Neuronal stem cell (in vitro differentiated cells): ENCODE measurements at regions not wholly inside any gene's neighbourhood (a gene's known extent, or its start where the extent isn't known, plus 50 kb on each side); places are given as distances from the start of the nearest gene placed in this dataset.
"Not testable (repeated sequence)": the region's sequence is repeated elsewhere in the genome, so short reads cannot be mapped to it uniquely, and the experiment has no call there.

Source experiments
- DNase-seq: peaks from one replicate; pipeline ENCODE4 v3.0.0-alpha.2; 2013; ENCODE audit warnings: low spot score
- H2AFZ ChIP-seq: one replicate; pipeline ENCODE4 v1.6.1; 2013; ENCODE audit warnings: mild to moderate bottlenecking, low read length, inconsistent platforms
- H2AK5ac ChIP-seq: 2 replicates; pipeline ENCODE4 v1.6.1; 2013; ENCODE audit warnings: low read depth, mild to moderate bottlenecking, inconsistent platforms, low read length, moderate library complexity, mixed read lengths
- H2BK120ac ChIP-seq: 2 replicates; pipeline ENCODE4 v1.6.1; 2013; ENCODE audit warnings: low read depth, mild to moderate bottlenecking, inconsistent platforms, low read length, moderate library complexity, mixed read lengths
- H2BK12ac ChIP-seq: one replicate; pipeline ENCODE4 v1.6.1; 2013; ENCODE audit warnings: low read length, inconsistent platforms
- H2BK15ac ChIP-seq: 2 replicates; pipeline ENCODE4 v1.6.1; 2013; ENCODE audit warnings: mild to moderate bottlenecking, low read length, inconsistent platforms, mixed read lengths
- H2BK5ac ChIP-seq: one replicate; pipeline ENCODE4 v1.6.1; 2013; ENCODE audit warnings: inconsistent platforms, mild to moderate bottlenecking, low read length, moderate library complexity
- H3K14ac ChIP-seq: one replicate; pipeline ENCODE4 v1.6.1; 2013; ENCODE audit warnings: low read length, inconsistent platforms
- H3K18ac ChIP-seq: 2 replicates; pipeline ENCODE4 v1.6.1; 2013; ENCODE audit warnings: low read length, inconsistent platforms
- H3K23ac ChIP-seq: 2 replicates; pipeline ENCODE4 v1.6.1; 2013; ENCODE audit warnings: low read depth, mild to moderate bottlenecking, mixed read lengths, low read length, inconsistent platforms; ENCODE audit not compliant: poor library complexity
- H3K27ac ChIP-seq: replicated peaks from 3 replicates; pipeline ENCODE4 v1.5.1; 2013; ENCODE audit warnings: low read length, inconsistent platforms
- H3K27me3 ChIP-seq, 3 experiments: 2 replicates each; pipeline ENCODE4 v1.6.1; 2013; ENCODE audit warnings: low read length in 3 of 3, mild to moderate bottlenecking in 2 of 3, inconsistent platforms in 1 of 3, low read depth in 1 of 3, mixed read lengths in 1 of 3, moderate library complexity in 1 of 3; ENCODE audit not compliant: control insufficient read depth in 3 of 3, insufficient read depth in 3 of 3
- H3K36me3 ChIP-seq, 2 donors: replicated peaks in 1 of 2; 2 replicates each; pipeline ENCODE4 v1.6.1; 2013; ENCODE audit warnings: low read length in 2 of 2; ENCODE audit not compliant: control insufficient read depth in 2 of 2, insufficient read depth in 2 of 2
- H3K4ac ChIP-seq: 2 replicates; pipeline ENCODE4 v1.6.1; 2013; ENCODE audit warnings: inconsistent platforms, mild to moderate bottlenecking, low read length, moderate library complexity
- H3K4me1 ChIP-seq, 2 donors: 1 replicate in 1 of 2; 2 replicates in 1 of 2; pipeline ENCODE4 v1.6.1; 2013; ENCODE audit warnings: low read length in 2 of 2, low read depth in 1 of 2; ENCODE audit not compliant: control insufficient read depth in 2 of 2, insufficient read depth in 1 of 2
- H3K4me2 ChIP-seq: one replicate; pipeline ENCODE4 v1.6.1; 2013; ENCODE audit warnings: mild to moderate bottlenecking, low read length, inconsistent platforms; ENCODE audit not compliant: insufficient read depth, poor library complexity, severe bottlenecking
- H3K4me3 ChIP-seq, 2 donors: 2 replicates each; pipeline ENCODE4 v1.5.1; 2013; ENCODE audit warnings: low read length in 2 of 2, mild to moderate bottlenecking in 2 of 2, inconsistent platforms in 1 of 2, moderate library complexity in 1 of 2
- H3K79me1 ChIP-seq: one replicate; pipeline ENCODE4 v1.6.1; 2013; ENCODE audit warnings: low read depth, mild to moderate bottlenecking, inconsistent platforms, low read length, moderate library complexity
- H3K9ac ChIP-seq: one replicate; pipeline ENCODE4 v1.6.1; 2013; ENCODE audit warnings: mild to moderate bottlenecking, low read depth, low read length, inconsistent platforms; ENCODE audit not compliant: poor library complexity
- H3K9me3 ChIP-seq, 2 donors: replicated peaks in 1 of 2; 2 replicates each; pipeline versions ENCODE3 to v1.6.1; 2013; ENCODE audit warnings: low read length in 2 of 2, mild to moderate bottlenecking in 2 of 2, inconsistent platforms in 1 of 2, low read depth in 1 of 2, mixed read lengths in 1 of 2, moderate library complexity in 1 of 2; ENCODE audit not compliant: control insufficient read depth in 2 of 2, insufficient read depth in 1 of 2
- H4K8ac ChIP-seq: one replicate; pipeline ENCODE4 v1.6.1; 2013; ENCODE audit warnings: low read depth, mild to moderate bottlenecking, inconsistent platforms, low read length, moderate library complexity
- H4K91ac ChIP-seq: one replicate; pipeline ENCODE4 v1.6.1; 2013; ENCODE audit warnings: low read length, low read depth, mild to moderate bottlenecking, inconsistent platforms; ENCODE audit not compliant: poor library complexity
- WGBS, 2 donors: extraction: QIAGEN DNeasy Blood & Tissue Kit; methylation state at CpG; one replicate each; pipeline ENCODE4 v1.1.7; 2013; ENCODE audit warnings: missing lambda C conversion rate in 2 of 2, mixed read lengths in 1 of 2; ENCODE audit not compliant: insufficient read length in 2 of 2, insufficient replicate concordance in 1 of 2; ENCODE audit errors: extremely low coverage in 2 of 2; 5-methylcytosine and 5-hydroxymethylcytosine counted together

- Histone ChIP-seq H2AFZ (no peak overlapping the region), H3K23ac (no peak overlapping the region), H2AK5ac (no peak overlapping the region), H3K4me2 (no peak overlapping the region), H3K4me1 (no peaks in the 10 kb centered on the region), H3K14ac (no peak overlapping the region), H3K4ac (no peak overlapping the region), H4K8ac (no peak overlapping the region), H2BK5ac (no peak overlapping the region), H3K18ac (no peak overlapping the region), H2BK15ac (no peak overlapping the region), H2BK120ac (no peak overlapping the region), H3K27me3 (peaks cover 0 to 20% (median 0%) of the 10 kb centered on the region in 3 experiments), H2BK12ac (no peak overlapping the region), H4K91ac (no peak overlapping the region), H3K79me1 (no peaks in the 10 kb centered on the region), H3K9ac (no peak overlapping the region), H3K4me3 (no peak overlapping the region), H3K27ac (no peak overlapping the region), H3K9me3 (peaks cover 0 to 48% of the 10 kb centered on the region in 2 donors), H3K36me3 (no peaks in the 10 kb centered on the region)
- DNase-seq = no peak
- no CpG with 5 or more reads among the region's 13 CpGs for WGBS, 2 donors
These were observed 358.5 kb downstream of the TMEM121 start for GRCh38 chr14:105884808-105885281.

GRCh38 chr14:105885561-105886320 lies 359.4 kb downstream of the TMEM121 start:
- peak overlapping the region in 1 of 2 donors; percentile 46 for H3K4me3 ChIP-seq
- no peaks in the 10 kb centered on the region for H3K79me1 ChIP-seq
- peaks cover 0 to 49% of the 10 kb centered on the region in 2 donors for H3K9me3 ChIP-seq
- no peak for DNase-seq
- H2AK5ac ChIP-seq = no peak overlapping the region
- no CpG with 5 or more reads among the region's 23 CpGs for WGBS, 2 donors
- H3K18ac ChIP-seq = no peak overlapping the region
- H3K23ac ChIP-seq = no peak overlapping the region
- H4K91ac ChIP-seq = no peak overlapping the region
- H2BK12ac ChIP-seq = no peak overlapping the region
- peaks cover 0 to 14% (median 0%) of the 10 kb centered on the region in 3 experiments for H3K27me3 ChIP-seq
- no peak overlapping the region for H2BK120ac ChIP-seq
- no peak overlapping the region for H3K9ac ChIP-seq
- H3K4ac ChIP-seq = no peak overlapping the region
- no peak overlapping the region for H3K4me2 ChIP-seq
- no peaks in the 10 kb centered on the region for H3K4me1 ChIP-seq
- H2BK15ac ChIP-seq = no peak overlapping the region
- H3K27ac ChIP-seq = no peak overlapping the region
- no peak overlapping the region for H2AFZ ChIP-seq
- H4K8ac ChIP-seq = no peak overlapping the region
- H3K14ac ChIP-seq = no peak overlapping the region
- no peak overlapping the region for H2BK5ac ChIP-seq
- H3K36me3 ChIP-seq = no peaks in the 10 kb centered on the region

- not testable (repeated sequence) for H3K14ac ChIP-seq, H2AFZ ChIP-seq, H3K18ac ChIP-seq, H2BK120ac ChIP-seq, H3K9ac ChIP-seq, H3K4ac ChIP-seq, H4K8ac ChIP-seq, H2BK15ac ChIP-seq, H3K27ac ChIP-seq, H3K4me1 ChIP-seq, H2BK12ac ChIP-seq, H3K79me1 ChIP-seq, H4K91ac ChIP-seq, H3K36me3 ChIP-seq, H2AK5ac ChIP-seq, DNase-seq, H2BK5ac ChIP-seq, H3K4me3 ChIP-seq, H3K23ac ChIP-seq, H3K4me2 ChIP-seq
- H3K9me3 ChIP-seq = peaks cover 0 to 49% of the 10 kb centered on the region in 2 donors
- H3K27me3 ChIP-seq = peaks cover 0 to 11% (median 0%) of the 10 kb centered on the region in 3 experiments
- WGBS, 2 donors = no CpG with 5 or more reads among the region's 4 CpGs
These were observed 360.4 kb downstream of the TMEM121 start for GRCh38 chr14:105886791-105887191.

- H3K14ac ChIP-seq = no peak overlapping the region
These were observed 361.3 kb downstream of the TMEM121 start for GRCh38 chr14:105887692-105888091.

More at GRCh38 chr14:105887692-105888091, 361.3 kb downstream of the TMEM121 start:
- Histone ChIP-seq H2AFZ (no peak overlapping the region), H2BK15ac (no peak overlapping the region), H2BK120ac (no peak overlapping the region), H3K4me3 (no peak overlapping the region), H4K8ac (no peak overlapping the region), H2BK12ac (no peak overlapping the region), H3K9ac (no peak overlapping the region), H3K18ac (no peak overlapping the region), H3K4me2 (no peak overlapping the region), H2AK5ac (no peak overlapping the region), H3K27ac (no peak overlapping the region), H3K4me1 (no peaks in the 10 kb centered on the region), H3K23ac (no peak overlapping the region), H3K36me3 (no peaks in the 10 kb centered on the region), H3K79me1 (no peaks in the 10 kb centered on the region), H4K91ac (no peak overlapping the region), H3K9me3 (peaks cover 0 to 49% of the 10 kb centered on the region in 2 donors), H2BK5ac (no peak overlapping the region), H3K4ac (no peak overlapping the region), H3K27me3 (peaks cover 0 to 10% (median 0%) of the 10 kb centered on the region in 3 experiments)
- no peak for DNase-seq
- no CpG with 5 or more reads among the region's 2 CpGs for WGBS, 2 donors
